GM18951 (cell line): ENCODE measurements at regions not wholly inside any gene's neighbourhood (a gene's known extent, or its start where the extent isn't known, plus 50 kb on each side); places are given as distances from the start of the nearest gene placed in this dataset.
"Not testable (repeated sequence)": the region's sequence is repeated elsewhere in the genome, so short reads cannot be mapped to it uniquely, and the experiment has no call there.

ENCODE experiments used
- POLR2A ChIP-seq: IDR thresholded peaks from 4 replicates; pipeline ENCODE4 v1.6.1; 2011; ENCODE audit warnings: mild to moderate bottlenecking; ENCODE audit not compliant: insufficient read length, insufficient read depth; ENCODE audit errors: extremely low read depth
- in situ Hi-C: fragments of 300-500 bp; cut with MboI; formaldehyde crosslinking; loops from one replicate; pipeline ENCODE4 v1.12.0; 2022; ENCODE audit warnings: low sequenced_read_pairs, mixed read lengths, inconsistent platforms; ENCODE audit not compliant: unreplicated experiment

DNA sequence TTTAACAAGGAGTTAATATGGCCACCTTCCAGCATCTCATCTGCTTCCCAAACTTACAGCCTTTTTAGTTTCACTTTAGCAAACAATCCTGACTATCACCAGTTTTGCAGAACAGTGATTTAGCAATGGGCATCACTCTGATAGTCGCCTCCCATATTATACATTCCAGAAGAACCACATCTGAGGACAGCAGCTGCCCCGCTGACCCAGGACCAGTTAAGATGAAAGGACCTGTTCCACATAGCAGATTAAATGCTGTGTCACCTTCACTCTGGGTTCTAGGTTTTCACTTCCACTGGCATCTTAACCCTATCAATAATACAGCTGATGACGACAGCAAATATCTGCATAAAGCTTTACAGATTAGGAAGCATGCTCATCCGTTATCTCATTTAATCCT is 99.8 kb downstream of the TRIM69 start:
- no peak for TF ChIP-seq POLR2A
- in situ Hi-C loops = no loop called here

DNA sequence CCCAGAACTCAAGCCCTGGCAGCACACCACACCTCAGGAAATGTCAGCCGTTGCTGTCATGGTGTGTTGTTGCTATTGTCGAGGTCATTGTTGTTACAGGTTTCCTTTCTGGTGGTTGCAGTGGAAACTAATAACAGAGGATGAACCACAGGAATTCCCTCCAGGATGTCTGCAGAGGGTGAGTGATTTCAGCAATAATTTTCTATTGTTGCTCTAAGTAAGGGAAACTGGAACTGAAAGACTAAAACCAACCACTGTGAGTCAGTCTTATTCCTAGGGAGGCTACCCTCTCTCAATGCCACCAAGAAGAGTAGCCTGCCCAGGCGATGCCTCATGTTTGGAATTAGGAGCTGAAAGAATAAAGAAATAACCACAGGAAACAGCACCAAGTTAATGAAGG is 102.6 kb downstream of the TRIM69 start:
- in situ Hi-C loops = not testable (repeated sequence)

DNA sequence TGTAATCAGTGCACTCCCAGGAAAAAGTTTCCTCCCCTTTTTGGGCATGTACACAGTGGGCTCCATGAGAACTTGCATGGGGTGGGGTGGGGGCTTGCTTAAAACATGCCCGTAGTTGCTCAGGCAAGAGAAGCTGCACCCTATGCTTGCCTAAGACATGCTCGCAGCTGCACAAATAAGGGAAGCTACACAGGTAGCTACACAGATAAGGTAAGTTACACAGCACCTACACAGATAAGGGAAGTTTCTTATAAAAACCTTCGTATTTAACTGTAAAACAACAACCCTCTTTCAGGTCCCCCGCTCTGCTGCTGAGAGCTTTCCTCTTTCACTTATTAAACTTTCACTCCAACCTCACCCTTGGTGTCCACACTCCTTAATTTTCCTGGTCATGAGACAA is 105.4 kb downstream of the TRIM69 start:
- in situ Hi-C loops = not testable (repeated sequence)

GRCh38 chr15:44842883-44843282 is 106.6 kb downstream of the TRIM69 start:
- in situ Hi-C loops = not testable (repeated sequence)

DNA sequence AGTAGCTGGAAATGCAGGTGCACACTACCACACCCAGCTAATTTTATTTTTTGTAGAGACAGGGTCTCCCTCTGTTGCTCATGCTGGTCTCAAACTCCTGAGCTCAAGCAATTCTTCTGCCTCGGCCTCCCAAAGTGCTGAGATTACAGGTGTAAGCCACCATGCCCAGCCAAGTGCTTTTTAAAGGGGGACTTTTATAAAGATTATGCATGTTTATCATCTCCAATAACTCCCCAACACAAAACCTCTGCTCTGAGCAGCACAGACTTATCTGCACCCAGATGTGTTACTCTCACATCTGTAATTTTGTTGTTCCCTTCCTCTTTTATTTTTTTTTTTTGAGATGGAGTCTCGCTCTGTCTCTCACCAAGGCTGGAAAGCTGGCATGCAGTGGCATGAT is 108.6 kb downstream of the TRIM69 start:
- in situ Hi-C loops = not testable (repeated sequence)

DNA sequence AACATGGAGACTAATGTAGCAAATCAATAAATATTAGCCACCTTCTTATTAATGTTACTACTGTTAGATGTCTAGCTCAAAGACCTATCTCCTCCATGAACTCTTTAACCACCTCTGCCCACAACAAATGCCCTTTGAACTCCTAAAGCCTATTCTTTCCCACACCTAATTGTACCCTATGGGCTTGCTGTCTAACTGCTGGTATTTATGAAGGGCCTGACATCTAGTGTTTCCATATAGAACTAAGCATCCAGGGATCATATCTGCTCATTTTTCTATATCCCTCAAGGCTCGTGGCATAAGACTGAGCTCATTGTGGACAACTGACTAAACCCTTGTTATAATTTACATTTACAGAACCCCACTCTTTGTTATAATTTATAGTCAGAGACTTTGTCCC is 109.8 kb downstream of the TRIM69 start:
- in situ Hi-C loops = not testable (repeated sequence)

GRCh38 chr15:44847555-44847954 is 108.9 kb upstream of the TERB2 start:
- in situ Hi-C loops = not testable (repeated sequence)

DNA sequence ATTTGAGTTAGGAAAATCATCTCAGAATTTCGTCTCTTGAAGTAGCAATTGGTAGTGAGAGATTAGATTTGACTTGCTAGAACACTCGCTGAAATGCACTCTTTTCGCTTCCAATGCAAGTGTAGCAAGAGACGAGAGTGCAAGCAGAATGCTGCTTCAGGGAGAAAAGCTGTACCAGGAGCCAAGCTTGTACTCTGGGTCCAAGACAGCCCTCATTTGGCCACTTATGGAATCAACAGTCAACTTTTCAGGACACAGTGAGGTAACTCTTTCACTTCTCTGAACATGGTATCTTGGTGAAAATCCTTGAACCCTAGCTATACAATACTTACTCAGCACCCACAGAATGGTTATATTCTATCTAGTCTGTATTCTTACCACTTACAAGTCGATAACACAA is 107.6 kb upstream of the TERB2 start:
- in situ Hi-C loops = not testable (repeated sequence)

GRCh38 chr15:44849701-44850403 is 106.6 kb upstream of the TERB2 start:
- in situ Hi-C loops = not testable (repeated sequence)

GRCh38 chr15:44853304-44853950 is 103.1 kb upstream of the TERB2 start:
- in situ Hi-C loops = not testable (repeated sequence)

- in situ Hi-C loops = not testable (repeated sequence)
Measured at GRCh38 chr15:44854696-44855095, 101.8 kb upstream of the TERB2 start.

DNA sequence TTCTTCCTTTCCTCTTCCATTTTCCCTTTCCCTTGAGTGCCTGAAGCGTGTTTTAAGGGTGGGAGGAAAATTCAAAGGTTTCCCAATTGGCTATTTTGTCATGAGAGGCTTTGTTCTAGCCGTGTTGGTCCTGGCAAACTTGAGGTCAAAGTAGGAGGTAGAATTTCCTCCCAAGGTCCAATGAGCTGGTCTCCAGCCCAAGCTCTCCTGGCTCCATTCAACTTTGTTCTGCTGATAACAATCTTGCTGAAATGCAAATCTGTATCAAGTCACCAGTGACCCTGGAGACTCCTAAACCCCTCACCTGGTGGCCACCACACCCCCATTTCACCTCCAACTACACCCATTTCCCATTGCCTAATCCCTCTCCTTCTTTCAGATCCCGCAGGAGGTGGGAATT is 100.2 kb upstream of the TERB2 start:
- in situ Hi-C loops = not testable (repeated sequence)

DNA sequence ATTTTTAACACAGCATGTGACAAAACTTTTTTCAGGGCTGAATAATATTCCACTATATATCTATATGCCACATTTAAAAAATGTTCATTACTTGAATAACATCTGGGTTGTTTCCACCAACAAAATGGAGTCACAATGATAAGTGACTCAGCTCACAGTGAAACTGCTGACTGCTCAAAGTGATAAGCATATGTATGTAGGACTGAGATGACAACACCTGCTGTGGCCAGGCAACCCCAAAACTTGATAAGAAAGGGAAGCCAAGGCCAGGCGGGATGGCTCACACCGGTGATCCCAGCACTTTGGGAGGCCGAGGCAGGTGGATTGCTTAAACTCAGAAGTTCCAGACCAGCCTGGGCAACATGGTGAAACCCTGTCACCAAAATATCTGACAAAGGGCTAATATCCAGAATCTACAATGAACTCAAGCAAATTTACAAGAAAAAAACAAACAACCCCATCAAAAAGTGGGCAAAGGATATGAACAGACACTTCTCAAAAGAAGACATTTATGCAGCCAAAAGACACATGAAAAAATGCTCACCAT is 99.2 kb upstream of the TERB2 start:
- in situ Hi-C loops = not testable (repeated sequence)

GRCh38 chr15:44859088-44859487 is 97.4 kb upstream of the TERB2 start:
- in situ Hi-C loops = not testable (repeated sequence)

GRCh38 chr15:44860168-44860567 is 96.3 kb upstream of the TERB2 start:
- in situ Hi-C loops = not testable (repeated sequence)

GRCh38 chr15:44861439-44861910 is 95.0 kb upstream of the TERB2 start:
- no peak for TF ChIP-seq POLR2A
- in situ Hi-C loops = no loop called here
